ENCODE measurements at regions not wholly inside any gene's neighbourhood (a gene's known extent, or its start where the extent isn't known, plus 50 kb on each side); places are given as distances from the start of the nearest gene placed in this dataset.

GRCh38 chr3:107946700-107947099, 144.1 kb downstream of the CD47 start:
- no peak for DNase-seq (ENCODE audit: low spot score)
- CTCF ChIA-PET (ENCODE audit: unreplicated experiment), result no interaction called here
- Histone ChIP-seq H3K79me2 (ENCODE audit: insufficient read depth, low read depth, low read length) (no peaks in the 10 kb centered on the region), H3K9me3 (ENCODE audit: low read length) (no peaks in the 10 kb centered on the region), H3K9me2 (ENCODE audit: insufficient read depth, low read length) (no peaks in the 10 kb centered on the region), H3K4me3 (ENCODE audit: low read depth, low read length, poor library complexity, severe bottlenecking) (no peak overlapping the region), H4K20me1 (ENCODE audit: insufficient read depth, low read length) (no peaks in the 10 kb centered on the region), H2AFZ (ENCODE audit: low read length) (no peak overlapping the region), H3K4me1 (ENCODE audit: insufficient read depth, low read length, poor library complexity, severe bottlenecking) (no peaks in the 10 kb centered on the region), H3K27ac (ENCODE audit: low read depth, low read length, poor library complexity, severe bottlenecking) (no peak overlapping the region), H3K36me3 (ENCODE audit: insufficient read depth, low read length) (no peaks in the 10 kb centered on the region), H3K4me2 (ENCODE audit: low read length) (no peak overlapping the region)
- no TSS peak for BruUV-seq (replicated peaks)
- no peak for TF ChIP-seq EZH2phosphoT487 (IDR thresholded peaks at IDR 0.05; ENCODE audit: borderline replicate concordance, low read depth, low read length)
- TF ChIP-seq, protein P1, sequence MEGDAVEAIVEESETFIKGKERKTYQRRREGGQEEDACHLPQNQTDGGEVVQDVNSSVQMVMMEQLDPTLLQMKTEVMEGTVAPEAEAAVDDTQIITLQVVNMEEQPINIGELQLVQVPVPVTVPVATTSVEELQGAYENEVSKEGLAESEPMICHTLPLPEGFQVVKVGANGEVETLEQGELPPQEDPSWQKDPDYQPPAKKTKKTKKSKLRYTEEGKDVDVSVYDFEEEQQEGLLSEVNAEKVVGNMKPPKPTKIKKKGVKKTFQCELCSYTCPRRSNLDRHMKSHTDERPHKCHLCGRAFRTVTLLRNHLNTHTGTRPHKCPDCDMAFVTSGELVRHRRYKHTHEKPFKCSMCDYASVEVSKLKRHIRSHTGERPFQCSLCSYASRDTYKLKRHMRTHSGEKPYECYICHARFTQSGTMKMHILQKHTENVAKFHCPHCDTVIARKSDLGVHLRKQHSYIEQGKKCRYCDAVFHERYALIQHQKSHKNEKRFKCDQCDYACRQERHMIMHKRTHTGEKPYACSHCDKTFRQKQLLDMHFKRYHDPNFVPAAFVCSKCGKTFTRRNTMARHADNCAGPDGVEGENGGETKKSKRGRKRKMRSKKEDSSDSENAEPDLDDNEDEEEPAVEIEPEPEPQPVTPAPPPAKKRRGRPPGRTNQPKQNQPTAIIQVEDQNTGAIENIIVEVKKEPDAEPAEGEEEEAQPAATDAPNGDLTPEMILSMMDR (conservative IDR thresholded peaks at IDR 0.05; ENCODE audit: low read length), result no peak
- intact Hi-C loops (cut with micrococcal nuclease; ENCODE audit: unreplicated experiment), result no loop called here
- POLR2A ChIA-PET, result no interaction called here

GRCh38 chr3:107945417-107946094, 145.3 kb downstream of the CD47 start:
- Histone ChIP-seq H3K4me3 (ENCODE audit: low read depth, low read length, poor library complexity, severe bottlenecking) (no peak overlapping the region), H3K4me2 (ENCODE audit: low read length) (no peak overlapping the region), H3K79me2 (ENCODE audit: insufficient read depth, low read depth, low read length) (no peaks in the 10 kb centered on the region), H4K20me1 (ENCODE audit: insufficient read depth, low read length) (no peaks in the 10 kb centered on the region), H3K9me3 (ENCODE audit: low read length) (no peaks in the 10 kb centered on the region), H3K9me2 (ENCODE audit: insufficient read depth, low read length) (no peaks in the 10 kb centered on the region), H3K27ac (ENCODE audit: low read depth, low read length, poor library complexity, severe bottlenecking) (no peak overlapping the region), H2AFZ (ENCODE audit: low read length) (no peak overlapping the region), H3K36me3 (ENCODE audit: insufficient read depth, low read length) (no peaks in the 10 kb centered on the region), H3K4me1 (ENCODE audit: insufficient read depth, low read length, poor library complexity, severe bottlenecking) (no peaks in the 10 kb centered on the region)
- POLR2A ChIA-PET, result interaction anchor here (0.6 to 1.0 kb wide), 2 partner anchors 34 to 786 kb away, joined by 3 read pairs; no protein-coding TSS in a partner anchor
- CTCF ChIA-PET (ENCODE audit: unreplicated experiment), result no interaction called here
- TF ChIP-seq, protein P1 (conservative IDR thresholded peaks at IDR 0.05; ENCODE audit: low read length), result no peak
- no TSS peak for BruUV-seq (replicated peaks)
- no peak for DNase-seq (ENCODE audit: low spot score)
- intact Hi-C loops (cut with micrococcal nuclease; ENCODE audit: unreplicated experiment), result no loop called here

DNA sequence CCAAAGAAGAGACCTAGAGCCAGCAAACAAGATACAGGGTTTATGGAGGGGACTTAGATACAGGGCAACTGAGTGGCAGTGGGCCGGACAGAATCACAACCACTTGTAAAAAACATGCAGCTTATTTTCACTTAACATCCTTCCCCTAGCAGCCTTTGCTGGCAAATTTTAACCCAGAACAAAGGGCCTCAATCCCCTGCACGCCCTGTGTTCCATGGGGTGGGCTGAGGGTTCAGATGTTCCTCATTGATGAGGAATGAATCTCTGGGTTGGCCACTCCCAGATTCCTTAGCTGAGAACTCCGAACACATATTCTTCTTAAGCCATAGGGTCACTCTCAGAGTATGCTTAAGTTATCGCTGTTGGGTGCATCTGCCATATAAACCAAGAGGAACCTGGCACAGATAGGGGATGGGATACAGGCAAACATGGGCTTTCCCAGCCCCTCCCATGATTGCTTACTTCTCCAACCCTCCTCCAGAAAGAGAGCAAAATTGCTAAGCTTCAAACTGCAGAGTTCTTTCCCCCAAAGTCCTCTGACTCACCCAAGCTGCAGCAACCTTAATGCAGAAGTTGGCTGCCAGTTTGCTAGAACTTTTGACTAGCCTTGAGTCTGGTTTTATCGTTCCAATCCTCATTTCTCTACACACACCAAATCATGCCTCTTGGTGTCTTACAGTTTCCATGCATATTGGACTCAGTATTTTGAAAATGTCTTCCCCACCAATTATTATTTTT, 146.9 kb downstream of the CD47 start:
- no TSS peak for BruUV-seq (replicated peaks)
- CTCF ChIA-PET (ENCODE audit: unreplicated experiment), result no interaction called here
- Histone ChIP-seq H3K9me2 (ENCODE audit: insufficient read depth, low read length) (no peaks in the 10 kb centered on the region), H3K4me2 (ENCODE audit: low read length) (no peak overlapping the region), H4K20me1 (ENCODE audit: insufficient read depth, low read length) (no peaks in the 10 kb centered on the region), H3K4me3 (ENCODE audit: low read depth, low read length, poor library complexity, severe bottlenecking) (no peak overlapping the region), H3K4me1 (ENCODE audit: insufficient read depth, low read length, poor library complexity, severe bottlenecking) (no peaks in the 10 kb centered on the region), H3K9me3 (ENCODE audit: low read length) (no peaks in the 10 kb centered on the region), H2AFZ (ENCODE audit: low read length) (no peak overlapping the region), H3K36me3 (ENCODE audit: insufficient read depth, low read length) (no peaks in the 10 kb centered on the region), H3K27ac (ENCODE audit: low read depth, low read length, poor library complexity, severe bottlenecking) (no peak overlapping the region), H3K79me2 (ENCODE audit: insufficient read depth, low read depth, low read length) (no peaks in the 10 kb centered on the region)
- intact Hi-C loops (cut with micrococcal nuclease; ENCODE audit: unreplicated experiment), result no loop called here
- no peak for TF ChIP-seq EZH2phosphoT487 (IDR thresholded peaks at IDR 0.05; ENCODE audit: borderline replicate concordance, low read depth, low read length)
- TF ChIP-seq, protein P1 (conservative IDR thresholded peaks at IDR 0.05; ENCODE audit: low read length), result no peak
- no peak for DNase-seq (ENCODE audit: low spot score)
- POLR2A ChIA-PET, result interaction anchor here (0.9 to 1.0 kb wide), 2 partner anchors 8 to 542 kb away, joined by 3 to 5 read pairs; no protein-coding TSS in a partner anchor

All from OCI-LY7 (cell line).